Skeletal muscle cell (primary cell): ENCODE measurements at regions not wholly inside any gene's neighbourhood (a gene's known extent, or its start where the extent isn't known, plus 50 kb on each side); places are given as distances from the start of the nearest gene placed in this dataset.
A peak's percentile ranks its signal among the peaks of the same experiment; 100 is the strongest.
"Not testable (repeated sequence)": the region's sequence is repeated elsewhere in the genome, so short reads cannot be mapped to it uniquely, and the experiment has no call there.

Experiments
- DNase-seq: peaks from one replicate; pipeline ENCODE4 v3.0.0-alpha.2; 2010; ENCODE audit warnings: low read depth
- H3K4me3 ChIP-seq: 2 replicates; pipeline ENCODE4 v1.5.1; 2011; ENCODE audit warnings: low read depth, mild to moderate bottlenecking, control low read depth, low read length, moderate library complexity

DNA sequence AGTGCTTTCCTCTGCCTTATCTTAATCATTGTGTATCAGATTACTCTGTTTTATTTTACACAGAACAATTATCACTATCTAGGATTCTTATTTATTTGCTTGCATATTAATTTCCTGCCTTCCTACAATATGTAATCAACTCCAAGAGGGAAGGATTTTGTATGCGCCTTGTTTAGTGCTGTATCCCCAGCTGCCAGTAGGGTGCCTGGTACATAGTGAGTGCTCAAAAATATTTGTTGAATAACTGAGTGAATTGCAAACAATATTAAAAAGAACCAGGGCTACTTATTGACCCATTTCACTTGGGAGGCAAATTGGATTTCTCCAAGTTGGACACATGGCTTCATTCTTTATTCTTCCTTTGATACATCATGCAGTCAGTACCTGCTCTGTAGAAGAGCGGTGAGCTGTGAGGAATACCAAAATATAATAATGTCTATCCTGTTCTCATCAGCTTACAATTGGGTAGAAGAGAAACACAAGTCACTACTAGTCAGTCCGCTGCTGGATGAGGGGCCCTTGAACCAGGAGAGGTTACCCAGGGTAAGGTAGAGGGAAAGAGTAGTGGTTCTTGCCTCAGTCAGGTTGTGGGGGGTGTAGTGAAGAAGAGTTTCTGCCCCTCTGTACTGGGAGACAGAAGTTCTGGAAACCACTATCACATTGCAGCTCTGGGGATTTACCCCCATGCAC lies 233.9 kb upstream of the ZBTB20 start:
- no peak for DNase-seq

DNA sequence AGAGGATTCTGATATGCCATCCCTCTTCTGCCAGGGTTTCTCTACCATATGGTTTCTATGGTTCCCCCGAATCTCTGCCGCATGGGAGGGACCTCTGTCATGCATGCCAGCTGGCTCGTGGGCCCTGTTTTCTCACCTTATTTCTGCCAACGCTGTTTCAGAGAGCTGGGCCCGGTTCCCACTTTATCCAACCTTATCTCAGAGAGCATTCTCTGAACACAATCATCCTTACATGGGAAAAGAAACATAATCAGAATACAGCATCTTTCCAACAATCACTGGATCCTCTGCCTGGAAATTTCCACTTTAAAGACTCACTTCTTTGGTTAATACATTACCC lies 234.5 kb upstream of the ZBTB20 start:
- no peak for DNase-seq
- H3K4me3 ChIP-seq, result no peak overlapping the region

More for the DNA sequence above, 233.9 kb upstream of the ZBTB20 start:
- no peak overlapping the region for H3K4me3 ChIP-seq

DNA sequence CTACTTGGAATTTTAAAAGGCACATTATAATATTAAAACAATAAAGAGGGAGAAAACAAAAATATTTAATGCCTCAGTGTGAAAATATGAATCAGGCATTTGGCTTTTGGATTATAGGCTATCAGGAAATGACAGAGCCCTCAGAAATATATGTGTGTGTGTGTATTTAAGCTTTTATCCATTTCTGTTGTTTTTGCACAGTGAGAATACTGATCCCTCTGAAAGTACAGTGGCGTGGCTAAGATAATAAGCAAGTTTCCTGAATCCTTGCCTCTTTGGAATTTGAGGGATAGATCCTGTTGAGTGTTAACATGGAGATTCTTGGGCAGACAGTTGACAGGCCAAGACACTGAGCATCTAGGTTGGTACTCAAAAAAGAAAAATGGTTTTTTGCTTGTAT lies 234.8 kb upstream of the ZBTB20 start:
- DNase-seq, result no peak
- H3K4me3 ChIP-seq, result no peak overlapping the region

DNA sequence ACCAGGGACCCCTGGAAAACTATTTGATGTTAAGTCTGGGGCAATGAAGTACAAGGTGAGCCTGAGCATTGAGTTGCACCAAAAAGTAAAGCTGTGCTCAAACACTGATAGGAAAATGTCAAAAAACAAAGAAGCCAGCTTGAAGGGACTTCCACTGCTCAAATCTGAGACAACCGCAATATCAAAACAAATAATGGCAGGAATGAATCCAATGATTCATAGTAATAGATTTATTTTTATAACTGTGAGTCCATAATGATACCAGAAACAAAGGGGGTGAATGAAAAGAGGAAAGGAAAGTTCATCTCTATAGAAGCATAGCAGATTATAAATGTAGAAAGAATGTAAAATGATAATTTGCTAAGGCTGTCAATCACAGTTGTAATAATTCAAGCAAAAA lies 237.3 kb upstream of the ZBTB20 start:
- no peak for DNase-seq
- H3K4me3 ChIP-seq, result no peak overlapping the region

DNA sequence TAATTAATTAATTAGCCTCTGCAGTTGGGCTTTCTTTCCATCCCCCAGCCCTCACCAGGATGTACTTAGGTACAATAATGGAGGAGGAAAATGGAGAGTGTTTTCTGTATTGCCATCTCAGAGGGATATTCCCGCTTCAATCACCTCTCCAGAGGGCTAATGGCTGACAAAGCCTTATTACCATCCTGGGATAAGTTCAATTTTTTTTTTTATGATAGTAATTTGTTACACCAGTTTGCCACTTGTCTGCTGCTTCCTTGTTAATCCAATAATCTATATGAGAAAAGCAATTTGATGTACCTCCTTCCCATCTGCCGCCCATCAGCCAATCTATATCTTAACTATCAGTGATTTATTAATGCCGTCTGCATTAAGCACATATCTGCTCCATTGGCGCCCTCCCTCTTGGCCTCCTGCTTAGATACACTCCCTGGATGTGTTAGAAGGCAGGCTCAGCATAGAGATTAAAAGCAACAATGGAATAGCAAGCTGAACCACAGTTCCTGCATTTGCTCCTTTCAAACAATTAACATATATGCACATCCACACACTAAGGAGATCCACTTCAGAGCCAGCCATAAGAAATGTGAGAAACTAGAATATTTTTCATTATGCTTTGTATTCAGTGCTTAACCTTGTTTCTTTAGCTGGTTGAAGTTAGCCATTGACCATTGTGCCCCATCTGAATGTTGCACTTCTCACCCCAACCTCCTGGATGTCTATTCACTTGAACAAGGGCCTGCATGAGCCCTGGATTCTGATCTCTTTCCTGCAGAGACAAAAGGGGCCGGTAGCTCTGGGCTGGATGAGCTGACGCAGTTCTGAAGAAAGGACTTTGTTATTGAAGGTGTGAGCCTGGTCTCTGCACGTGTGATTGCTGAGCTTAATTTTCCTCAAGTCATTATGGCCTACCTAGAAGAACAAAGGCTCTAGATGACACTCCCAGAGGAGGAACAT lies 237.3 kb upstream of the GAP43 start:
- no peak for DNase-seq

DNA sequence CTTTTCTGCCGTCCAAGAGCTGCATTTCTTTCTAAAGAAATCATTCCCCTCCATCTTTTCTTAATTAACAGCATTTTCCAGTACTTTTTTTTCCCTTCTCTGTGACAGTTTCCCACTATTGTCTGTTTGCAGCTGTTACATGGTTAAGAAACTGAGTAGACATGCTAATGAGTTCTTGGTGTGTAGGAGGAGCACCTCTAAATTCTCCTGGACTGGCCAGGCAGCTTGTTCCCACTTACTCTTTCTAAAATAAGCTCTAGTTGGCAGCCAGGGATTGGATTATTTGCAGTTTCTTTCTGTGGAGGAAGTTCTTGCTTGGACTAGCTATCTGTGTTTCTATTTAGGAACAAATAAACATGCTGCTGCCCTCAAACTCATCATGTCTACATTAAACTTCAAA lies 235.1 kb upstream of the GAP43 start:
- H3K4me3 ChIP-seq, result no peak overlapping the region
- peak; percentile 51 for DNase-seq

More for the DNA sequence above, 237.3 kb upstream of the GAP43 start:
- H3K4me3 ChIP-seq, result no peak overlapping the region

DNA sequence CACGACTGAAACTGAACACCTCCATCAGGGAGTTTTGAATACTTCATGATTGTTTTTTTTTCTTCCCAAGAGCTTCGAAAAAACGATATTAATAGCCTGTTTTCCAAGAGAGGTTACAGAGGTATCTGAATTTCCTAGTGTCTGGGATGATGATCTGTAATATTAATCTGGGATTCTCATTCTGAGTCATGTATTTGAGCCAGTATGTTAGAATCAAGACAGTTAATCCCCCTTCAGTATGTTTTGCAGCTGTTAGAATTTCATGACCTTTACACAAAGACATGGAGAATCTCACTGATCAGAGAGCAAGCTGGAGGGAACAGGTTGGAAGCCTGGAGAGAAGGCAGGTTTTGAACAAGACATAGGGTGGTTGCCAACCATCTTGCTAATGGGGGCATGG lies 234.5 kb upstream of the GAP43 start:
- peak; percentile 35 for DNase-seq
- no peak overlapping the region for H3K4me3 ChIP-seq

DNA sequence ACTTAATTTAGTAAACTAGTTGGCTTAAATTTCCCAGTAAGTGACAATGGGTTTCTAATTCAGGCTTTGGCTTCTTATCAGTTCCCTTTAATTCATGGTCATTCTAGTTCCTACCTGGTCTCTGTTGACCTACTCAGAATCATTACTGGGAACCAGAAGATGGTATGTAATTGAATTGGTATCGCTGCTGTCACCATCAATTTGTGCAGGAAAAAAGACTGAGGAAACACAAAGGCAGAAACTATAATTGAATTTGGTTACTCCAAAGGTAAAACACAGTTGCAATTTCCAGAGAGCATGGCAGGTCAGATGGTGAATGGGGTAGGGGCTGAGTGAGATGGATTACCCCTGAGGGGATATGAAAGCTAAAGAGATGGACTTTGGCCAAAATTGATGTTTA lies 226.5 kb upstream of the GAP43 start:
- DNase-seq, result no peak
- no peak overlapping the region for H3K4me3 ChIP-seq

DNA sequence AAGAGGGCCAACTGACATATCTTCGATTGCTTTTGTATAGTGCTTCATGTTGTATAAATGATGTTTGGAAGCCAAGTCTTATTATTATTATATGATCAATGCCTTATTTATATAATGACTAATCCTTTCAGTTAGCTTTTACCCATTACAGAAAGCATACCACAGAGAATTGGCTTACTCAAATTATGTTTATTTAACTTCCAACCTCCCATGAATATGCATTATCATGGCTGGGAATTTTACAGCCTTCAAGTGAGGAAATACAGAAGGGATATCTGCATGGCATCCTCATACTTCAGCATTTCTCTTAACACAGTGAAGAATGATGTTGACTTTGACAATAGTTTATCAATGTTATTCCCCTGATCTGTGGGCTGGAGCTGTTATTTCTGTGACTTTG lies 225.9 kb upstream of the GAP43 start:
- peak; percentile 58 for DNase-seq
- H3K4me3 ChIP-seq, result no peak overlapping the region

DNA sequence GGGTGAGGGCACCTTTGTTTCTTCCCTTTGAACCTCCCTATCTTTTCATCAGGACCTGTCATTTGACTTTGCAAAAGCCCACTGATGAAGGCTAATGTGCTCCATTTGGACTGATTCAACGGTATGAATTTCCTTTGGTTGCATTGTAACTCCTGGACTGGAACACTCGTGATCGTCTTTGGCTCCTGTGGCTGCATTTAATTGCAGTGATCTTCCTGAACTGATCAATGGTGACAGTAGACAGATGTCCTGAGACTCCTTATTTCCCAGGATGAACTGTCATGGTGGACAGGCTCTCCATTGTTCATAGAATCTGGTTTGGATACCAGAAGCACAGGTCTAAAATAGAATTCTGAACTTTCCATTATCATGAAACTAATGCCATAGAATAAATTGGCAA lies 224.8 kb upstream of the GAP43 start:
- H3K4me3 ChIP-seq, result no peak overlapping the region

DNA sequence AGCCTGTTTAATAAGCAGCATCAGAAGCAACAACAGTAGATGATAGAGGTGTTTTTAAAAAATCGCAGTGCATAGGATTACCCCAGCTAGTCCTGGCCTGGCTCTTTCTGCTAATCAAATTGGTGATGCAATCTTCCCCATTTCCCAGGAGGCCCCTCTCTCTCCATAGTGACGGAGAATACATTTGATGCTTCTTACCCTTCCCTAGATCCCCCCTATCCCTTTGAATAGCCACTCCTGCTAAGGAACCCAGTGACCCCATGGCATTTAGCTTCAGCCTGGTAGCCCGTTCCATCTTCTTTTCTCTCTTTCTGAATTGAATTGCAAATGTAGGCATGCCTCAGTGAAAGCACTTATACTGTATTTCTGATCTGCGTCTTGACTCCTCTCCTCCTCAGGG lies 223.6 kb upstream of the GAP43 start:
- no peak for DNase-seq
- no peak overlapping the region for H3K4me3 ChIP-seq

More for the DNA sequence above, 224.8 kb upstream of the GAP43 start:
- no peak for DNase-seq

DNA sequence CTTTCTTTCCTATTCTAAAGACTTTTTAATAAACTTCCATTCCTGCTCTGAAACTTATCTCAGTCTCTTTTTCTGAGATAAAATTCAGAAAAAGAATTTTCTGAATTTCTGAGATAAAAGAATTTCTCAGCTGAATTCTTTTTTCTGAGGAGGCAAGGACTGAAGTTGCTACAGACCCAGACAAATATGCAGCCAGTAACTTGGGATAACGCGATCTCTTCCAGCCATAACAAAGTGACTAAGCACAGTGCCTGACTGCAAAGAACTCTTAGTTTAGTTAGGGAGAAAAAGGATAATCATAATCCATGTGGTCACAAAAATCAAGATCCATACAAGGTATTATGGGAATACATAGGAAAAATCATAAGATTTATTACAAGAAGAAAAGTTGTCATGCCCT lies 222.0 kb upstream of the GAP43 start:
- DNase-seq, result peak; percentile 77
- no peak overlapping the region for H3K4me3 ChIP-seq

DNA sequence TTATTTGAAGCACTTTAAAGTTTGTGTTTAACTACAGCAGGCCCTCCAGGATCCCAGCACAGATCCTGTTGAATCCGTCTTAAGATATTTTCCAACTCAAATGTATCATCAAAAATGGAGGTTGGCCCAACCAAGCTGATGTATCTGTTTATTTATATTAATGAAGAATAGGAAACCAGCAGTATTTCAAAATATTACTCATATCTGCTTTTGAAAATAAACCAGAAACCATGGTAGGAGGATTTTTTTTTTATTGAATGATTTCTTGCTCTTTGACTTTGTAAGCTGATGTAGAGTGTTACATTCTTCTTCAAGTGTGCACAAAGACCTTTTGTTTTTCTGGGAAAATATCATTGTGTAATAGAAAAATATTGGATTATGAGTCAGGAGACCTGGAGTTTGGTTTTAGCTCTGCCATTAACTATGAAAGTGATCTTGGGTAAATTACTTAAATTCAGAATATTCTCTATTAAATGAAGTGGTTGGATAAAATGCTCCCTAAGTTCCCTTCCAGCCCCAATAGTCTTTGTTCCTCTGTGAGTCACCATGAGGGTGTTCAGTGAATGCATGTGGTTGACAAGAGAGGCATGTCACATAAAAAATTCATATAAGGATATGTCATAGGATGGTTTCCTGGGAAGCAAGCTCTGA lies 221.3 kb upstream of the GAP43 start:
- H3K4me3 ChIP-seq, result no peak overlapping the region
- peak; percentile 60 for DNase-seq

DNA sequence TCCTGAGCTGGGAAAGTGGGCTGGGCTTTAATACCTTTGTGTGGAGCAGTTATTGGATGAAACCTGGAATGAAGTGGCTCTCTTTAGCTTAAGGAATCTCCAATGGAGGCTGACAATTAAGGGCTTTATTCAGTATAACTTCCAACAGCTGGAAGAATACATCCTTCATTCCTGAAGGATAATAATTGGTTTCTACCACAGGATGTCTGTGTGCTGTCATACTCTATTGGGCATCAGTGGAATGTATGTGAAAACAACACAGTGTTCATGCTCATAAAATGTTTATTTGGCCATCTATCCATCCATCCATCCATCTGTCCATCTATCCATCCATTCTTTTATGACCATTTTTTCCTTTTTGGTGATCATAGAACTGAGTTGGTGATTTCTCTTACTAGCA lies 220.7 kb upstream of the GAP43 start:
- H3K4me3 ChIP-seq, result no peak overlapping the region
- DNase-seq, result peak; percentile 27

DNA sequence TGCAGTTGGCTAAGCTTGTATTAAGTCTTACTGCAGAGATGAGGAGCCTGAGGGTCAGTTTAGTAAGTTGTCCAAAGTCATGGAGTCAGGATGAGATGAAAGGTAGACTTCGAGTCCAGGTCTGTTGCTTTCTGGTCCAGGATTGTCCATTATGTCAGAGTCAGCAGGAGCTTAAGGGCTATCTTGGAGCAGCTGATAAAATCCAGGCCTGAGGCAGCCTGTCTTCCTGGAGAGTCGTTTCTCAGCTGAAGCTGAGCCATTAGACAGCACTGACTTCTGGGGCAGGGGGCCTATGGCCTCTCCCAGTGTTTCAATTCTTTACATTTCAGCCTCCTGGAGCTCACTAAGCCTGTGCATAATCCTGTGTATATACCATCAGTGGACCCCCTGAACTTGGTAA lies 219.5 kb upstream of the GAP43 start:
- DNase-seq, result no peak
- H3K4me3 ChIP-seq, result no peak overlapping the region

DNA sequence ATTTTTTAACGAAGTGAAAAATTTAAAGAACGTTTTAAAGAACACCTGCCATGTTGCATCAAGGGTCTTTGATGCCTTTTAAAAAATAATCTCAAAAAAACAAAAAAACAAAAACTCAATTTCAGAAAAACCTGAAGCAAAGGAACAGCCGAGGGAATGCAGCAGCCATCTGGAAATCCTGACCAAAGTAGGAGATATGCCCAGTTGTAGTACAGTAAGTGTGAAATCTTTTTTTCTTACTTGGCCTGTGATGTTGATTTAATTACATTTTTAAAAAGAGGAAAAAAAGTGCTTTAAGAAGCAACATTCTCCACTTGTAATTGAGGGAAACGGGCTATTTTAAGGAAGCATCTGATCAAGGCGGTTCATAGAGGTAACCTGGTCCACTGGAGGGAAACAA lies 213.7 kb upstream of the GAP43 start:
- no peak for DNase-seq
- no peak overlapping the region for H3K4me3 ChIP-seq

DNA sequence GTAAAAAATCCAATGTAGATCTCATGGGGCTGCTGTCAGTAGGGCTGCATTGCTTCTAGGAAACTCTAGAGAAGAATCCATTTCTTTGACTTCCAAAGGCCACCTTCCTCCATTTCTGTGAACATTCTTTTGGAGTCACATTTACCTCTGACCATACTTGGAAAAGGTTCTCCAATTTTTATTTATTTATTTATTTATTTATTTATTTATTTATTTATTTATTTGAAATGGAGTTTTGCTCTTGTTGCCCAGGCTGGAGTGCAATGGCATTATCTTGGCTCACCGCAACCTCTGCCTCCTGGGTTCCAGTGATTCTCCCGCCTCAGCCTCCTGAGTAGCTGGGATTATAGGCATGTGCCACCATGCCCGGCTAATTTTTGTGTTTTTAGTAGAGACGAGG lies 208.7 kb upstream of the GAP43 start:
- not testable (repeated sequence) for H3K4me3 ChIP-seq, DNase-seq

DNA sequence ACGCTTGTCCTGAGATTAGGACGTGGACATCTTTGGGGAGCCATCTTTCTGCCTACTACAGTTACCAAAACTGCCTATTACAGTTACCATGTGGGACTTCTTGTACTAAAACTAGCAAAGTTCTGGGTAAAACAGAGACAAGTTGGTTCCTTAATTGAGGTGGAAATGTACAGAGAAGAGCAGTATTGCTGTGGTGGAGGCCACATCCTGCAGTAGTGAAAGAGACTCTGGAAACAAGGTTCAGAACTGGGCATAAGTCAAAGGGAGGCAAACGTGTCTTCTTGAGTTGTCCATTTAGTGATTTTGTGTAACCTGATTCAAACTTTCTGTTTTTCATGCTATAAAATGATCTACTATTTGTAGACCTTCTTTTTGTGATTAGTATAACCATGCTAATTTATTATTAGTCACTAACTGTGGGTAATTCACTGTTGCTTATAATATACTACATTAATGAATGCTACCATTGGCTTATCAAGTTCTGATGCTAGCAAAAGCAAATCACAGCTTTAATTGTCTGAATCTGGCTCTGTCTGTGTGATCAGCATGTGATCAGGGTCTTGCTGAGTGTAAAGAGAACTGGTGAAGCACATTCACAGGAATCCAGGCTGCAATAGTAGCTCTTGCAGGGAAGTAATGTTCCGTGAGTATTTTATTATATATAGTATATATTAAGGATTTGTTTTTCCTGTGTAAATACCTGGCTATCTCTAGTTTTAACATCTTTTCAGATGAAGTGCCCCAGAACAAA lies 207.9 kb upstream of the GAP43 start:
- H3K4me3 ChIP-seq, result no peak overlapping the region
- no peak for DNase-seq

DNA sequence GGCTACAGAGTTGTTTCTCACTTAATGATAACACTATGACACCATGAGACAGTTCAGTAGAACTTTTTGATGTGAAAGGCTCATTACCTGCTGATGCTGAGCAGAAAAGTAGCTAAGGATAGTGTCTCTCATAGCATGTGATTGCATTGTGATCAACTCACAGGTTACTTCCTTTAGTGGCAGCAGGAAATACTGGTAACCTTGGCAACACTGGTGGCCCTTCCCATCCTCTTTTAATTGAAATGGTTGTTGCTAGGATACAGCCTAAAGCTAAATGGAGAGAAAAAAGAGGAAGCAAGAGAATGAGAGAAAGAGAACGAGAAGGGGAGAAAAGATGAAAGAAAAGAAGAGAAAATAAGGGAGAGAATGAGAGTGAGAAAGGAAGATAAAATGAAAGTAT lies 204.7 kb upstream of the GAP43 start:
- no peak overlapping the region for H3K4me3 ChIP-seq
- no peak for DNase-seq

DNA sequence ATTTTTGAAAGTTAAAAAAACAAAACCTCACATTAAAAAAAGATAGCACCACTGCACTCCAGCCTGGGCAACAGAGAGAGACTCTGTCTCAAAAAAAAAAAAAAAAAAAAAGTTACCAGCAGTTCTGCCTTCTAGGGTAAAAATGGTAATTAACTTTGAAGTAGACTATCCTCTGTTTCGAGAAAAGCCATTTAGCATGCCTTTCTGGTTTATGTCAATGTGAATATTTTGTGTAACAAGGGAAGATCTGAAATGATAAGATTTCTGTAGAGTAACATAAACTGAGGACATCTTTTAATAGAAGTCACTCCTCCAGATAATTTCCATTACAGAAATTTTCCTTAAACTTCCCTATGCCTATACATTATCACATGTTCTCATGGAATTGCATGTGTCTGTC lies 203.2 kb upstream of the GAP43 start:
- no peak for DNase-seq
- no peak overlapping the region for H3K4me3 ChIP-seq
